ENCODE measurements at regions not wholly inside any gene's neighbourhood (a gene's known extent, or its start where the extent isn't known, plus 50 kb on each side); places are given as distances from the start of the nearest gene placed in this dataset.

GRCh38 chr3:84141571-84141970 is 817.2 kb upstream of the CADM2 start:
- H3K27me3 ChIP-seq (ENCODE audit: insufficient read depth, low read length), result no peaks in the 10 kb centered on the region
- CTCF ChIA-PET, result no interaction called here

More at GRCh38 chr3:84141571-84141970, 817.2 kb upstream of the CADM2 start:
- no peak overlapping the region for H2AFZ ChIP-seq (ENCODE audit: low read depth, low read length, poor library complexity, severe bottlenecking)
- no peak overlapping the region for H3K4me3 ChIP-seq (replicated peaks in 1 of 2; ENCODE audit: low read depth in 1 of 2, low read length in 2 of 2)
- no peaks in the 10 kb centered on the region for H3K79me2 ChIP-seq (ENCODE audit: insufficient read depth, low read length)
- ATAC-seq, result no peak
- H3K4me1 ChIP-seq (ENCODE audit: control insufficient read depth in 1 of 2, insufficient read depth in 2 of 2, low read length in 2 of 2), result no peaks in the 10 kb centered on the region
- intact Hi-C loops (cut with micrococcal nuclease), result no loop called here
- TF ChIP-seq ZBTB33 (IDR thresholded peaks at IDR 0.05; ENCODE audit: extremely low read depth, insufficient replicate concordance, low read length), result no peak
- TF ChIP-seq EGR1 (IDR thresholded peaks at IDR 0.05; ENCODE audit: low read depth), result no peak
- no peak for TF ChIP-seq SRF (IDR thresholded peaks at IDR 0.05; ENCODE audit: low read depth)
- no peak for TF ChIP-seq POLR2A (IDR thresholded peaks at IDR 0.05; ENCODE audit: borderline replicate concordance, extremely low read depth, insufficient read depth, insufficient read length)
- TF ChIP-seq ATF3 (IDR thresholded peaks at IDR 0.05), result no peak
- TF ChIP-seq CTCF (IDR thresholded peaks at IDR 0.05 in 2 of 3, conservative IDR thresholded peaks at IDR 0.05 in 1 of 3; ENCODE audit: borderline replicate concordance in 1 of 3, insufficient read depth in 1 of 3, low read depth in 2 of 3, low read length in 2 of 3), result no peak
- TF ChIP-seq CEBPB (IDR thresholded peaks at IDR 0.05; ENCODE audit: low read depth), result no peak
- TF ChIP-seq ELF1 (IDR thresholded peaks at IDR 0.05; ENCODE audit: borderline replicate concordance, low read depth), result no peak
- no peak for TF ChIP-seq JUND (IDR thresholded peaks at IDR 0.05)
- TF ChIP-seq RAD21 (IDR thresholded peaks at IDR 0.05; ENCODE audit: low read depth), result no peak
- no peak for TF ChIP-seq EZH2phosphoT487 (IDR thresholded peaks at IDR 0.05; ENCODE audit: borderline replicate concordance)
- no peak for TF ChIP-seq ZFX (IDR thresholded peaks at IDR 0.05)
- no TSS peak for BruUV-seq (replicated peaks)
- no peak overlapping the region for H3K27ac ChIP-seq (ENCODE audit: low read depth, low read length)
- no peak overlapping the region for H3K9ac ChIP-seq (ENCODE audit: low read length)
- ChIA-PET RAD21 (ENCODE audit: low non-redundant PET in 1 of 2, low total read pairs in 2 of 2, uncharacterized antibody in 2 of 2, unreplicated experiment in 2 of 2) (no interaction called here), POLR2A (no interaction called here)
- no peaks in the 10 kb centered on the region for H4K20me1 ChIP-seq (ENCODE audit: insufficient read depth)
- H3K4me2 ChIP-seq (ENCODE audit: low read length), result no peak overlapping the region
- no peak for DNase-seq (ENCODE audit: low read depth, low spot score)
- H3K9me3 ChIP-seq (ENCODE audit: control insufficient read depth in 1 of 2, insufficient read depth in 1 of 2, low read depth in 1 of 2, low read length in 2 of 2), result peaks cover 0 to 3% of the 10 kb centered on the region in 2 experiments; a peak in 3 of 4 replicates
- H3K9me2 ChIP-seq (ENCODE audit: insufficient read depth), result no peaks in the 10 kb centered on the region
- no peaks in the 10 kb centered on the region for H3K36me3 ChIP-seq (ENCODE audit: control insufficient read depth in 1 of 2, insufficient read depth in 2 of 2, low read length in 2 of 2)
